GM10248 (cell line): ENCODE measurements at regions not wholly inside any gene's neighbourhood (a gene's known extent, or its start where the extent isn't known, plus 50 kb on each side); places are given as distances from the start of the nearest gene placed in this dataset.

Experiments used
- CTCF ChIA-PET: fragments of 300-600 bp; sonication (Branson Sonifier 250); formaldehyde crosslinking; extraction: SDS; loops from one replicate; lab custom pipeline; 2021; ENCODE audit warnings: antibody characterized with exemption; lab: Yijun Ruan, JAX
- POLR2A ChIA-PET: fragments of 350-650 bp; sonication (Branson Sonifier 250); formaldehyde crosslinking; extraction: SDS; loops from one replicate; lab custom pipeline; 2020; ENCODE audit warnings: antibody characterized with exemption; lab: Yijun Ruan, JAX
- DNase-seq: peaks from one replicate; pipeline ENCODE4 v3.0.0; 2012; ENCODE audit errors: extremely low spot score
- CTCF ChIP-seq: IDR thresholded peaks from 2 replicates; pipeline ENCODE4 v1.5.1; 2012; ENCODE audit warnings: mild to moderate bottlenecking, low read depth; ENCODE audit errors: extremely low read depth, missing control alignments, control extremely low read depth

GRCh38 chr2:128638341-128639119 is 319.9 kb upstream of the HS6ST1 start:
- no peak for DNase-seq
- TF ChIP-seq CTCF = no peak
- ChIA-PET CTCF (no interaction called here), POLR2A (no interaction called here)

GRCh38 chr2:128639120-128639477 is 320.4 kb upstream of the HS6ST1 start:
- DNase-seq = no peak
- ChIA-PET CTCF (no interaction called here), POLR2A (no interaction called here)
- TF ChIP-seq CTCF = no peak

- no peak for TF ChIP-seq CTCF
- ChIA-PET CTCF (no interaction called here), POLR2A (no interaction called here)
- DNase-seq = no peak
Measured at GRCh38 chr2:128639693-128640092, 321.0 kb upstream of the HS6ST1 start.

- ChIA-PET POLR2A (no interaction called here), CTCF (no interaction called here)
- no peak for TF ChIP-seq CTCF
- no peak for DNase-seq
Measured at GRCh38 chr2:128640166-128640844, 321.6 kb upstream of the HS6ST1 start.

GRCh38 chr2:128640845-128641360 is 322.2 kb upstream of the HS6ST1 start:
- no peak for TF ChIP-seq CTCF
- DNase-seq = no peak
- POLR2A ChIA-PET = no interaction called here
- CTCF ChIA-PET = no interaction called here

- CTCF ChIA-PET = no interaction called here
- TF ChIP-seq CTCF = no peak
- POLR2A ChIA-PET = no interaction called here
- DNase-seq = no peak
Measured at GRCh38 chr2:128641421-128642080, 322.9 kb upstream of the HS6ST1 start.
